GM18517 (cell line): ENCODE measurements at regions not wholly inside any gene's neighbourhood (a gene's known extent, or its start where the extent isn't known, plus 50 kb on each side); places are given as distances from the start of the nearest gene placed in this dataset.
"Not testable (repeated sequence)": the region's sequence is repeated elsewhere in the genome, so short reads cannot be mapped to it uniquely, and the experiment has no call there.

Experiments
- ATAC-seq: cut with Tn5 transposase; IDR thresholded peaks from one replicate; pipeline ENCODE4 v1.9.1; 2021; ENCODE audit warnings: mild to moderate bottlenecking, moderate library complexity; ENCODE audit not compliant: unreplicated experiment

DNA sequence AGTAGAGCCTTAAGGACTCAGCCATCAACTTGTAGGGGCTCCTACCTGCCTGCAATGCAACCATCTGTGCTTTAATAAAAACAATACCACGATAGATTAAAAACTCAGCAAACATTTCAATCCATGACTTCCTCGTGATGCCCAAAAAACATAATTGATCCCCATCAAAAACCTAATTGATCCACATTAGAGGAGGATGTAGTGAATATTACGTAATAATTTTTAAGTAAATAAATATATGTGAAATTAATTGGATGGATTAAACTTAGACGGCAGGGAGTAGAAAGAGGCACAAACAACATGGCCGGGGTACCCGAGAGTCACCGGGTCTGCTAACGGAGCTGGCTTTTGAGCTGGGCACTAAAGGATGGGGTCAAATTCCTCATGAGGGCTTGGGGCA lies 87.3 kb downstream of the ARL4C start:
- ATAC-seq: no peak

DNA sequence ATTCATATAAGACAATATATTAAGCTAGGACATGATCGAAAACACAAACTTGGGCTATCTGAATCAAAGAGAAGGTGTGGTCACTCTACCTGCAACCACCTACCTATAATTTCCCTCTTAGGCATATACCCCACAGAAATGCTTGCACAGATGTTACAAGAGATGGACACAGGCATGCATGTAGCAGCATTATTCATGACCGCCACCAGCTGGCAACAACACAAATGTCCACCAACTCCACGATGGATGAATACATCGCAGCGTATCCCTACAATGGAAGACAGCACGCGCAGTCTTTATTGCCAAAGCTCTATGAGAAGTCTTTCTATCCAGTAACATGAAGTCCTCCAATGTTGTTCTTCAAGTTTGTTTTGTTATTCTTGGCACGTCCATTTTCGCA lies 90.8 kb downstream of the ARL4C start:
- no peak for ATAC-seq

DNA sequence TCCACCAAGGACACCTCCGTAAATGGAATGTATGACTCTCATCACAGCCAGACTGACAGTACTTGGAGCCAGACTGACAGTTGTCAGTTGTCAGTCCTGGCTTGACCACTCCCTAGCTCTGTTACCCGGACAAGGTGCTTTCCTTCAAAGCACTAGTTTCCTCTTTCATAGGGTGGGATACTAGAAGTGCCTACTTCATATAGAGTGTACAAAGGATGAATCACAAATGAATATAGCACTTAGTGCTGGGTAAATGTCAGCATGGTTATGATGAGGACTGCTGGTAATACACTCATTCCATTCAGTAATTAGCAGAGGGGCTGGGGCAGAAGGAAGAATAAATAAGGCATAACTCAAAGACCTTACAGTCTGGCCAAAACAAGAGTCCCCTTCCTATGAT lies 91.4 kb downstream of the ARL4C start:
- no peak for ATAC-seq

DNA sequence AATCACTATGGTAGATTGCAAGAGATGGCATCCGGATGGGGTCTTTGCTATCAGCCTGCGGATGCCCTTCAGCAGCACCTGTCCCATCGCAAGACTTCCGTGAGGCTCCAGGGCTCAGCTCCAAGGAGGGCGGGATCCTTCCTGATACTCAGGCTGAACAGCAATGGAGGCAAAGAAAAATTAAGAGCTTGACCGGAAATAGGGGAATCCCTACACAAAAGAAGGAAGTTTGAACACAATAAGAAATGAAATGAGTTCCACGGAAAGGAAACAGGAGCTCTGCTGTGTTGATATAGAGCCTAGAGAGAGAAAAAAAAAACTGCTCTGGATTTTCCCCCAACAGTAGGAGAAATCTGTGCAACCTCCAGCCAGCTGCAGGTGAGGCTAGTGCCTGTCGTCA lies 91.9 kb downstream of the ARL4C start:
- no peak for ATAC-seq

DNA sequence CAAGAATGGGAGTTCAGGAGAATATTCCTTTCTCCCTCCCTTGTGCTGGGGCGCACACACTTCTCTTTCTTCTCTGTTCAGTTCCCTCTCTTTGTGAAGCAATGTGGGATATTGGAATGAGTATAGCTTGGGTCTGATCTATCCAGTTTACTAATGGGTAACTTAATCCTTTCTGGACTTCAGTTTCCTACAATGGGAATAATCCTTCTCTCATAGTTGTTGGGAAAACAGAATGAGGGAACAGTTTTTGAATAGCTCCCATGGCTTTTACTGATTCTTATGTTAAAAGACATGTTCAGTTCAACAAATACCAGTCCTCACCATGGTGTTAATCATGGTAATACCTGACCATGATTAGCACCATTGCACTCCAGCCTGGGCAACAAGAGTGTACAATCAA lies 93.1 kb downstream of the ARL4C start:
- ATAC-seq: no peak

- no peak for ATAC-seq
These were observed 93.8 kb downstream of the ARL4C start for GRCh38 chr2:234403074-234403473.

GRCh38 chr2:234401426-234401825 lies 95.5 kb downstream of the ARL4C start:
- no peak for ATAC-seq

DNA sequence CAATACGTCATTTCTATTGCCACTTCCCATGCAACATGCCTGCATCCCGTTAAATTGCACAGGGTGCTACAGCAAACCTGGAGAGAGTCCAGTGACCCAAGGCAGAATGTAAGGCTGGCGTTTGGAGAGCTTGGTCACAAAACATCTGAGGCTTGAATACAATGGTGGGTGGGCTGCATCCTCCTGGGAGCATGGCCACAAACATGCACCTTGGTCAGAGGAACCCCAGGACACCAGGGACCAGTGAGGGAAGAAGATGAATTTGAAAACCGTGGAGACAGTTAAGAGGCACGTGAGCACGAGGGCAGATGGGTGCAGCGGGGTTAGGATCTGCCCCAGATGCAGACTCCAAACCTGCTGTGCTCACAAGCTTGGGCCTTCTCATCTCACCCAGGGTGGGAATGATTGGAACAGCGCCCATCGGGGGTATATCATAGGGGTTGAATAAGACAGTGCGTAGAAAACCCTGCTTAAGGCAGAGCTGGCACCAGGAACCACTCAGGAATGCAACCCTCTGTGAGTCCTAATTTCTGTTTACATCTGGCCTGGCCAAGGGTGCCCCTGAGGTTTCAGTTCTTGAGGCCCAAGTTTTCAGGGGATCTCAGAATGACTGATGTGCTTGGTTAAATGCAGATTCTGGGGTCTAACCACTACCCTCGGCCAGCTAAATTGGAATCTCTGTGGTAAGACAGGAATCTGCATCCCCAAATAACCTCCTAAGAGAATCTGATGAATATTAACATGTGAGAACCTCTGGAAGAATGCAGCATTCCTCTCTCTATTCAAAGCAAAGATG lies 97.2 kb downstream of the ARL4C start:
- no peak for ATAC-seq

GRCh38 chr2:234398531-234398930 lies 98.3 kb downstream of the ARL4C start:
- ATAC-seq: no peak

DNA sequence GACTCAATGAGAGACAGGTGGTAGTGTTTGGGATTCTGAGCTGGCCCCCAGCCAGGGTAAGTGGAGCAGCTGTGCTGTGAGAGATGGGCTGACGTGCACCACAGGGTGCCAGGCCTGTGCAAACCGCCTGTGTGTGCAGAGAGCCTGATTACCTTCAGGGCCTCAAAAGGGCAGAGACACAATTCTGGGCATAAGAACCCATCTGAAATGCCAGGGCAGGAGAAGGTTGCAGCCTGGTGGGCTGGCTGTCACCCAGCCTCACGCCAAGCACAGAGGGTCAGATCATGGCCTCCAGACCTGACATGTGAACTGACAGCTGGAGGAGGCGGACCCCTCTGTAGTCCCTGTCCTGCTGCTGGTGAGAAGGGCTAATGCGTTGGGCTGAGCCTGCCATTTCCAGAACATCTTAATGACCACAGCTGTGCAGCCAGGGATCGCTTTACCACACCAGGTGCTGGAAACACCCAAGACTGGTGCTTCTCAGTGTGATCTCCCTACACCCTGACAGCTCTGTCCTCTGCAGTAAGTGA lies 100.9 kb downstream of the ARL4C start:
- no peak for ATAC-seq

DNA sequence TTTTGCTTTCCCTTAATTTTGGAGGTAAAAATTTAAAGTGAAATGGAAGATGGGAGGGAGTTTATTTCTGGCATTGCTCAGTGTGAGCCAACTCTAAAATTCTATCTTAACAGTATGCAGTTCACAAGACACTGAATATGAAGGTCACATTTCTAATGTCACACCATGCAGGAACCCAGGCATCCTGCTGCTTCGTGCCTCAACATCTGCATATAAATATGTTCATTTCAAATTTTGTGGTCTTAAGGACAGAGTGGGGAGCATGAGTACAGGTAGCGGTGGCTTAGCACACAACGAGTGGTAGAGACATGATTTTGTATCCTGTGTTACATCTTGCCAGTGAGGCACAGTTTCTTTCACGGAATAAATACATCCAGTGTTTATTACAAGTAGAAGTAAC lies 102.4 kb downstream of the ARL4C start:
- ATAC-seq: no peak

- no peak for ATAC-seq
These were observed 103.5 kb downstream of the ARL4C start for GRCh38 chr2:234393354-234393753.

GRCh38 chr2:234392041-234392615 lies 104.8 kb downstream of the ARL4C start:
- ATAC-seq: no peak

- no peak for ATAC-seq
These were observed 105.3 kb downstream of the ARL4C start for GRCh38 chr2:234391625-234392024.

DNA sequence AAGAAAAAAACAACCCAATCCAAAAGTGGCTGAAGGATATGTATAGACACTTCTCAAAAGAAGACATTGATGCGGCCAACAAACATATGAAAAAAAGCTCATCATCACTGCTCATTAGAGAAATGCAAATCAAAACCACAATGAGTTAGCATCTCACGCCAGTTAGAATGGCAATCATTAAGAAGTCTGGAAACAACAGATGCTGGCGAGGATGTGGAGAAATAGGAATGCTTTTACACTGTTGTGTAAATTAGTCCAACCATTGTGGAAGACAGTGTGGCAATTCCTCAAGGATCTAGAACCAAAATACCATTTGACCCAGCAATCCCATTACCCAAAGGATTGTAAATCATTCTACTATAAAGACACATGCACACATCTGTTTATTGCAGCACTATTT lies 107.2 kb downstream of the ARL4C start:
- ATAC-seq: not testable (repeated sequence)

GRCh38 chr2:234388591-234388990 lies 108.3 kb downstream of the ARL4C start:
- ATAC-seq: no peak

- ATAC-seq: no peak
These were observed 109.9 kb downstream of the ARL4C start for GRCh38 chr2:234386971-234387370.

DNA sequence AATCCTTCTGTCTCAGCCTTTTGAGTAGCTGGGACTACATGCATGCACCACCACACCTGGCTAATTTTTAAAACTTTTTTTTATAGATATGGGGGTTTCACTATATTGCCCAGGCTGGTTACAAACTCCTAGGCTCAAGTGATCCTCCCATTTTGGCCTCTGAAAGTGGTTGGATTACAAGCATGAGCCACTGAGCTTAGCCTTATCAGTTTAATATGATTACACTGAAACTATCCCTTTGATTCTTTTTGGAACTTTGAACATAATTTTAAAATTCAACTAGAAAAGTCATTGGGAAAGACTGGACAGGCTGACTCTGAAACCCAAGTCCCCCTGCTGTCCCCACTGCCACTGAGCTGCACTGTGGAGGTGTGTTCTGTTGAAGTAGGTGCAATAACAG lies 114.8 kb downstream of the ARL4C start:
- ATAC-seq: no peak

DNA sequence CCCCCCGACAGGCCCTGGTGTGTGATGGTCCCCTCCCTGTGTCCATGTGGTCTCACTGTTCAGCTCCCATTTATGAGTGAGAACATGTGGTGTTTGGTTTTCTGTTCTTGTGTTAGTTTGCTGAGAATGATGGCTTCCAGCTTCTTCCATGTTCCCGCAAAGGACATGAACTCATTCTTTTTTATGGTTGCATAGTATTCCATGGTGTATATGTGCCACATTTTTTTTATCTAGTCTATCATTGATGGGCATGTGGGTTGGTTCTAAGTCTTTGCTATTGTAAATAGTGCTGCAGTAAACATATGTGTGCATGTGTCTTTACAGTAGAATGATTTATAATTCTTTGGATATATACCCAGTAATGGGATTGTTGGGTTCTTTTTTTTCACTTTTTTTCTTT lies 117.9 kb downstream of the ARL4C start:
- not testable (repeated sequence) for ATAC-seq

DNA sequence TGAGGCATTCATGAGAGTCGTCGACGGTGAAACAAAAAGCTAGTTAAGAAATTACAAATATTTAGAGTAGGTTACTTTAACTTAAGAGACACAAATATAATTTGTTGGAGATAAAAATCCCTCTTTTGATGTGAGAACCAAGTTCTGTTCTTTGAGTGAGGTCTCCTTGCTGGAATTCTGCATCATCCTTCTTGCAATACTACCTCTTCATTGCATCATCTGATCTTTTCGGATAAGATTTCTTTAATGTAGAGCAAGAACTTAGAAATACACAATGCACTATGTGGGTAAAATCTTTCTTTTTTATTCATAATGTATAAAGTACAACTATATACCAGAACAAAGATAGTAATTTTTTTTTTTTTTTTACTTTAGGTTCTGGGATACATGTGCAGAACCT lies 118.4 kb downstream of the ARL4C start:
- ATAC-seq: no peak

DNA sequence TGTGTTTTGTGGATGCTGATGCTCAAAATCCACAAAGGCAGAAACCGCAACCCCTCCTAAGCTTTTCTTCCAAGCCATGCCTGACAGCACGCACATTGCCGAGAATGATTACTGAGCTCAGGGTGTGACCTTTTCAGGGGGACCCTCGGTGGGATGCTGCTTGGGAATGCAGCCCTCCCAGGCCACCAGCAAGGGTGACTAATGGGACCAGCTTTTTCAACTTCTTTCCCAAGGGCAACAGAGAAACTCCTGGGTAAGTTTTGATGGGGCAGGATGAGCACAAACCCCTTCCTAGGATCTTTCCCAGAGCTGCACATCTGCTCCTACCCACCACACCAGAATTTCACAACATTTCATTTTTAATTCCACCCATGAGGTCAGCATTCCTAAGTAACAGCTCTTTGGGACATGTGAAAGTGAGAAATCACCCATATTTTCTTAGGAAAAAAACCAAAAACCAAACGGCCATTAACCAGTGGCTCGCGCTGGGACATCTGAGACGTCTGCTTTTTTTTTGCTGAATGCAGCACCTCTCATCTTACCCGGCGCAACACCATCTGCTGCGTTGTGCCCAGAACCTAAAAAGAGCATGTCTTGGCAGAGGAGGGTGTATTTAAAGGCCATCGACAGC lies 119.0 kb downstream of the ARL4C start:
- no peak for ATAC-seq

GRCh38 chr2:234376229-234376628 lies 120.7 kb downstream of the ARL4C start:
- no peak for ATAC-seq
